ENCODE measurements at regions not wholly inside any gene's neighbourhood (a gene's known extent, or its start where the extent isn't known, plus 50 kb on each side); places are given as distances from the start of the nearest gene placed in this dataset.
"Not testable (repeated sequence)": the region's sequence is repeated elsewhere in the genome, so short reads cannot be mapped to it uniquely, and the experiment has no call there.

DNA sequence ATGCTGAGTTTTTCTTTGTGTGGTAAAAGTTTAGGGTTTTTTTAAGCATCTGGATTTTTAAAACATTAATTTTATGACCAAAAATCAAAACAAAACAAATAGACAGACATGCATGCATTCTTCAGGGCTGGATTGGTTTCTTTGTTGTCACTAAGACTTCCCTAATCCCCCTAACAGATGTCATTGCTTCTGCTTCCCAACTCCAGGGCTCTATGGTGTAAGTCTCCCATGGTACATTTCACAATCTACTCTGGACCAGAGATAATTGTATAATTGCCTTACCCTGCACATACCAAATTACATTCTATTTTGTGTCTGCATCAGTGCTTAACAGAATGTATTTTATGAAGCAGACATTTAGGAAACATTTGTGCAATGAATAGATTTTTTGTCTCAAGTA, 529.1 kb upstream of the SMIM31 start:
- no peaks in the 10 kb centered on the region for H3K27me3 Mint-ChIP-seq
- no peaks in the 10 kb centered on the region for H3K4me1 Mint-ChIP-seq
- H3K27ac Mint-ChIP-seq, result no peak overlapping the region
- H3K9me3 Mint-ChIP-seq, result peaks cover 0 to 2% (median 0%) of the 10 kb centered on the region in 7 donors
- no peak for ATAC-seq (ENCODE audit: low read depth in 2 of 2)
- DNase-seq, result no peak
- no peaks in the 10 kb centered on the region for H3K36me3 Mint-ChIP-seq
- no peak overlapping the region for H3K4me3 Mint-ChIP-seq

DNA sequence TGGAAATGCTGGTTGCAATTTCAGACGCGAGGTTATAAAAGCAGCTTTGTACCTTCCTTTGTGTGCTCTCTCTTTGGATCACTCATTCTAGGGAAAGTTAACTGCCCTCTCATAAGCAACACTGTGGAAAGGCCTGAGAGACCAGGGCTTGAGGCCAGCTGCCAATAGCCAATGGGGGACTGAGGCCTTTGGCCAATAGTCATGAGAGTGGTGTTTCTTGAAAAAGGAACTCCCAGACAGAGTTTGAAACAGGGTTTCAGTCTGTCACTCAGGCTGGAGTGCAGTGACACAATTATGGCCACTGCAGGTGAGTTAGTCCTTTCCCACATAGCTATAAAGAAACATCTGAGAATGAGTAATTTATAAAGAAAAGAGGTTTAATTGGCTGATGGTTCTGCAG, 524.7 kb upstream of the SMIM31 start:
- ATAC-seq (ENCODE audit: low read depth in 2 of 2) (no peak), DNase-seq (no peak)
- peaks cover 0 to 1% (median 0%) of the 10 kb centered on the region in 7 donors for H3K9me3 Mint-ChIP-seq
- no peak overlapping the region for H3K27ac Mint-ChIP-seq
- H3K27me3 Mint-ChIP-seq, result no peaks in the 10 kb centered on the region
- no peaks in the 10 kb centered on the region for H3K4me1 Mint-ChIP-seq
- H3K4me3 Mint-ChIP-seq, result no peak overlapping the region
- H3K36me3 Mint-ChIP-seq, result no peaks in the 10 kb centered on the region

GRCh38 chr4:164239433-164239832, 514.5 kb upstream of the SMIM31 start:
- H3K36me3 Mint-ChIP-seq, result no peaks in the 10 kb centered on the region
- H3K9me3 Mint-ChIP-seq, result no peaks in the 10 kb centered on the region
- no peaks in the 10 kb centered on the region for H3K4me1 Mint-ChIP-seq
- H3K27ac Mint-ChIP-seq, result no peak overlapping the region
- no peaks in the 10 kb centered on the region for H3K27me3 Mint-ChIP-seq
- DNase-seq (no peak), ATAC-seq (ENCODE audit: low read depth in 2 of 2) (no peak)
- no peak overlapping the region for H3K4me3 Mint-ChIP-seq

DNA sequence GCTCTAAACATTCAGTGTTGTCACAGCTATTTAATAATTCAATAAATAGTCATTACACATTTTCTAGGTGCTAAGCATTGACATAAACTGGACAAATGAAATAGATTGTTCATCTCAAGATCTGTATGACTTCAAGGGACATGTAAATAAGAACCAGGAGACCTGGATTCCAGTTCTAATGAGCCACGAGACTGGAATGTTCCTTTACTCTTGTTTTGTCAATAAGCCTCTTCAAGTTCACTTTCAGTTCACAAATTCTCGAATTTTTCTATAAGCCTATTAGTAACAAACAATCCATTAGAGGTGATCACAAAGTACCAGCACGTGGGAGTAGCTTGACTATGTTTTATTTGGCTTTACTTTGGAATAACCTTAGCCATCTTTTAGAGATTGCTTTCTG, 514.0 kb upstream of the SMIM31 start:
- Mint-ChIP-seq H3K36me3 (no peaks in the 10 kb centered on the region), H3K4me3 (no peak overlapping the region), H3K9me3 (no peaks in the 10 kb centered on the region), H3K4me1 (no peaks in the 10 kb centered on the region), H3K27me3 (no peaks in the 10 kb centered on the region), H3K27ac (no peak overlapping the region)
- DNase-seq (no peak), ATAC-seq (ENCODE audit: low read depth in 2 of 2) (no peak)

DNA sequence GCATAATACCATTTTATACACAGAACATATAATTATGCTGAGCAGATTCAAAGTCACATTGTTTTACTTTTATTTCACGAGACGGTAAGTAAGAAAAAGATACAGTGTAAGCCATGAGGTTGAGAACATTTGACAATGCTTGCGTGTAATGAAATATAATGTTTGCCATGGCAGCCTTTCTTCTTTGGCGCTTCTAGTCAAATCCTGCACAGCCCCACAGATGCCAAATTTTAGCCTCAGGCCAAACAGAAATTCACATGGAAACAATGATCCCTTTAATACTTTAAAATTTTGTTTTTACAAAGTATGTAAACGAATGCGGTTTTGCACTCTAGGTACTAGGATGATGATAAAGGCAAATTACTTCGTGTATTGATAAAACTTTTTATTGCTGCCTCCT, 502.7 kb upstream of the SMIM31 start:
- Mint-ChIP-seq H3K27ac (no peak overlapping the region), H3K27me3 (no peaks in the 10 kb centered on the region)
- ATAC-seq (ENCODE audit: low read depth in 2 of 2), result no peak

DNA sequence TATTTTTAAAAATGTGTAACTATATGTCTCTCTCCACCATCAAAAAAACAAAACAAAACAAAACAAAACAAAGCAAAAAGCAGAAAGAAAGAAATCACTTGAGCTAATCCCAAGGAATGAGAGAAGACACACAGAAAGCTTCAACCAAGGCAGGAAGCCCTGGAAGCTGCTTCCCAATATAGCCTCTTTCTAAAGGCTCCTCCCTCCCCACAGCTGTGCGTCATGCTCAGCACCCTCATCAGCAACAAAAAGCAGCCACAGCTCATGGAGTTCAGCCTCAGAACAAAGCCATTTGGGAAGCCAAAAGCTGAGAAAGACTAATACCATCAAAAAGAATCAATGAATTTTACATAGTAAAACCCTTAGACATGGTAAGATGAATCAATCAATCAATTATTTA, 501.6 kb upstream of the SMIM31 start:
- ATAC-seq (ENCODE audit: low read depth in 2 of 2) (no peak), DNase-seq (no peak)
- H3K4me1 Mint-ChIP-seq, result no peaks in the 10 kb centered on the region
- H3K9me3 Mint-ChIP-seq, result peaks cover 0 to 3% (median 0%) of the 10 kb centered on the region in 7 donors
- H3K27me3 Mint-ChIP-seq, result no peaks in the 10 kb centered on the region
- no peaks in the 10 kb centered on the region for H3K36me3 Mint-ChIP-seq
- no peak overlapping the region for H3K4me3 Mint-ChIP-seq
- H3K27ac Mint-ChIP-seq, result no peak overlapping the region

More for the DNA sequence above, 502.7 kb upstream of the SMIM31 start:
- Mint-ChIP-seq H3K4me1 (no peaks in the 10 kb centered on the region), H3K4me3 (no peak overlapping the region), H3K9me3 (peaks cover 0 to 3% (median 0%) of the 10 kb centered on the region in 7 donors), H3K36me3 (no peaks in the 10 kb centered on the region)
- DNase-seq, result no peak

GRCh38 chr4:164261831-164262230, 492.1 kb upstream of the SMIM31 start:
- ATAC-seq (ENCODE audit: low read depth in 2 of 2), result no peak
- no peak for DNase-seq
- Mint-ChIP-seq H3K36me3 (no peaks in the 10 kb centered on the region), H3K27me3 (no peaks in the 10 kb centered on the region), H3K4me3 (no peak overlapping the region), H3K4me1 (no peaks in the 10 kb centered on the region), H3K9me3 (no peaks in the 10 kb centered on the region), H3K27ac (no peak overlapping the region)

- not testable (repeated sequence) for H3K4me3 Mint-ChIP-seq; DNase-seq; H3K9me3 Mint-ChIP-seq; H3K4me1 Mint-ChIP-seq; H3K36me3 Mint-ChIP-seq; H3K27me3 Mint-ChIP-seq; ATAC-seq (ENCODE audit: low read depth in 2 of 2); H3K27ac Mint-ChIP-seq
Observed at GRCh38 chr4:164262508-164262907, 491.4 kb upstream of the SMIM31 start.

- H3K4me1 Mint-ChIP-seq; H3K36me3 Mint-ChIP-seq; DNase-seq; ATAC-seq (ENCODE audit: low read depth in 2 of 2); H3K9me3 Mint-ChIP-seq; H3K27ac Mint-ChIP-seq; H3K4me3 Mint-ChIP-seq; H3K27me3 Mint-ChIP-seq: not testable (repeated sequence)
Observed at GRCh38 chr4:164277414-164277813, 476.5 kb upstream of the SMIM31 start.

DNA sequence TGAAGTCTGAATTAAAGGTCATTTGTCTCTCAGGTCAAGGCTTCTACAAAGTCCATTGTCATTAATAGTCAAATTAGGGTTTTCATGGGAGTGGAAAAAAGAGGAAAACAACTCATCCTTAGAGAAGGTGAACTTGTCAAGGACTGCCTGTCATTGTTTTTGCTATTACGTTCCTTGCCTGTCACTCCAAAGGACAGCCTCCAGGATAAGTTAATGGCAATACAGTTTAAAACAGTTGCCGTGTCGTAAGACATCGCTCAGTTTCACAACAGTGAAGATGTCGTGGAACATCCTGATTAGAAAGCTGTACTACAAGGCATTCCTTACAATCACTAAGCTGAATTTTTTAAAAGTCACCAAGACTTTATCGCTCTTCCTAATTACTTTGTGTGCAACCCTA, 466.8 kb upstream of the SMIM31 start:
- Mint-ChIP-seq H3K4me3 (no peak overlapping the region), H3K36me3 (no peaks in the 10 kb centered on the region), H3K9me3 (peaks cover 0 to 4% (median 0%) of the 10 kb centered on the region in 7 donors), H3K27me3 (no peaks in the 10 kb centered on the region), H3K4me1 (no peaks in the 10 kb centered on the region), H3K27ac (no peak overlapping the region)
- DNase-seq (no peak), ATAC-seq (ENCODE audit: low read depth in 2 of 2) (no peak)

DNA sequence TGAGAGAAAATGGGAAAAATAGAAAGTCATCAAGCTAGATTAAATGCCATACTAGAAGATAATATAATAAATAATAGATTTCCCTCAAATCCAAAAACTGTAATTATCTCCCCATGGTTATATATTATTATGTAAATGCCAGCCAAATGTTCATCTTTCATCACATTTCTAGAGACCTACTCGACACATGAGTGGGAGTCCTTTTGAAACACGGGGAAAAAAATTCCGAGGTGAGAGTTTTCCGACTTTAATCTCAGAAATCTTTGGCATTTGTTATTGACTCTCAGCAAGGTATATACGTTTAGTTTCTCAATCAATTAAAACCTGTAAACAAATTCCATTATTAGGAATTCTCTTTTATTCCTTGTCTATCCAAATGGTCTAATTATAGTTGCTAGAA, 465.4 kb upstream of the SMIM31 start:
- Mint-ChIP-seq H3K36me3 (no peaks in the 10 kb centered on the region), H3K9me3 (peaks cover 0 to 4% (median 0%) of the 10 kb centered on the region in 7 donors), H3K27ac (no peak overlapping the region), H3K27me3 (no peaks in the 10 kb centered on the region), H3K4me1 (no peaks in the 10 kb centered on the region), H3K4me3 (no peak overlapping the region)
- ATAC-seq (ENCODE audit: low read depth in 2 of 2) (no peak), DNase-seq (no peak)

- DNase-seq, result no peak
- Mint-ChIP-seq H3K27ac (no peak overlapping the region), H3K9me3 (peaks cover 0 to 5% (median 0%) of the 10 kb centered on the region in 7 donors), H3K27me3 (no peaks in the 10 kb centered on the region), H3K36me3 (no peaks in the 10 kb centered on the region), H3K4me3 (no peak overlapping the region), H3K4me1 (no peaks in the 10 kb centered on the region)
- no peak for ATAC-seq (ENCODE audit: low read depth in 2 of 2)
Observed at GRCh38 chr4:164293203-164293602, 460.7 kb upstream of the SMIM31 start.

GRCh38 chr4:164293743-164294142, 460.2 kb upstream of the SMIM31 start:
- Mint-ChIP-seq H3K4me3 (no peak overlapping the region), H3K4me1 (no peaks in the 10 kb centered on the region)
- no peak for ATAC-seq (ENCODE audit: low read depth in 2 of 2)

DNA sequence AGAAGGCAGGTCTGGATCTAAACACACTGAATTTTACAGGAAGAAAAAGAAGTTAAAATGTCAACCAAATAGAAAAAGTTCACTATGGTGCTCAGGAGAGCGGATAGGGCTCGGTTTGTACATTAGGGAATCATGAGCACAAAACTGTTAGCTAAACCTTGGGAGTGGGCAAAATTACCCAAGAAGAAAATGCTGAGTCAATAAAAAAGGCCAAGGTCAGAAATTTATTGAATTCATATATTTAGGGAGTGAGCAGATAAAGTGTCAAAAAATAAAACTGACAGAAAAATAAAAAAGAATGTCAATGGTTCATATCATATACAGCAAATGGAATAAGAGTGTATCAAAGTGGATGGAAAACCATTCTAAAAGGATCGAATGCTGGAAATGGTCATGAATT, 452.5 kb upstream of the SMIM31 start:
- H3K4me3 Mint-ChIP-seq, result no peak overlapping the region
- H3K27me3 Mint-ChIP-seq, result no peaks in the 10 kb centered on the region
- DNase-seq (no peak), ATAC-seq (ENCODE audit: low read depth in 2 of 2) (no peak)
- no peak overlapping the region for H3K27ac Mint-ChIP-seq
- H3K36me3 Mint-ChIP-seq, result no peaks in the 10 kb centered on the region
- no peaks in the 10 kb centered on the region for H3K9me3 Mint-ChIP-seq
- H3K4me1 Mint-ChIP-seq, result no peaks in the 10 kb centered on the region

More at GRCh38 chr4:164293743-164294142, 460.2 kb upstream of the SMIM31 start:
- H3K27me3 Mint-ChIP-seq, result no peaks in the 10 kb centered on the region
- DNase-seq, result no peak
- no peak overlapping the region for H3K27ac Mint-ChIP-seq
- H3K9me3 Mint-ChIP-seq, result peaks cover 0 to 5% (median 0%) of the 10 kb centered on the region in 7 donors
- no peaks in the 10 kb centered on the region for H3K36me3 Mint-ChIP-seq

DNA sequence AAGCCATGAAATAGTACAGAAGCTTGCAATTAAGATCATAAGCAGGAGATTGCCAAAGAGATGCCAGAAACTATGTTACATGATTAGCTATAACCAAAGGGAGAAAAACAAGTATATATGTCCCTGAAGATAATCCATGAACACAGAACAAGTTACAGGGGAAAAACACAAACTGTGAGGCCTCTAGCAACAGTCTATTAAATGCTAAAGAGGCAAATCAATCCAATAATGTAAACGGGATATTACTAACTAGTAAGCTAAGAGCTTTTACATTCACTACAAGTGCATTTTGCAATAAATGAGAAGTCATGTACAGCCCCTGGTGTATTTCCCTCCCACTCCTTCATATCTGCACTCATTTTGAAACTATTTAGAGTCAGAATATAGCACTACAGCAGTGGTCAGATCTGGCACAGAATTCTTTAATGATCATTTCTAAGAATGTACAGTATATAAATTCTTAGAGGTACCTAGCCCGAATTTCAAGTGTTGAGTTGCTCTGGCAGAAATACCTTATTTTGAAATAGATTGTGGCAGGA, 449.8 kb upstream of the SMIM31 start:
- H3K27me3 Mint-ChIP-seq, result no peaks in the 10 kb centered on the region
- H3K9me3 Mint-ChIP-seq, result no peaks in the 10 kb centered on the region

More for the DNA sequence above, 449.8 kb upstream of the SMIM31 start:
- ATAC-seq (ENCODE audit: low read depth in 2 of 2) (no peak), DNase-seq (no peak)
- H3K27ac Mint-ChIP-seq, result no peak overlapping the region
- no peaks in the 10 kb centered on the region for H3K36me3 Mint-ChIP-seq
- no peaks in the 10 kb centered on the region for H3K4me1 Mint-ChIP-seq
- H3K4me3 Mint-ChIP-seq, result no peak overlapping the region
